Fibroblast of lung (primary cell): ENCODE measurements at regions not wholly inside any gene's neighbourhood (a gene's known extent, or its start where the extent isn't known, plus 50 kb on each side); places are given as distances from the start of the nearest gene placed in this dataset.

Source experiments
- DNase-seq, 2 donors: peaks; one replicate each; pipeline versions ENCODE4 v3.0.0 to v3.0.0-alpha.2; 2010; ENCODE audit warnings: low read depth in 2 of 2
- H2AFZ ChIP-seq: 2 replicates; pipeline ENCODE4 v1.5.1; 2012; ENCODE audit warnings: low read length, control low read depth, inconsistent platforms
- H3K27ac ChIP-seq: 2 replicates; pipeline ENCODE4 v1.5.1; 2011; ENCODE audit warnings: low read length, control low read depth; ENCODE audit not compliant: insufficient read depth
- H3K27me3 ChIP-seq: 2 replicates; pipeline ENCODE4 v1.5.1; 2011; ENCODE audit warnings: mild to moderate bottlenecking, low read length; ENCODE audit not compliant: control insufficient read depth, insufficient read depth
- H3K36me3 ChIP-seq: 2 replicates; pipeline ENCODE4 v1.5.1; 2011; ENCODE audit warnings: low read length; ENCODE audit not compliant: control insufficient read depth, insufficient read depth
- H3K4me1 ChIP-seq: 2 replicates; pipeline ENCODE4 v1.5.1; 2011; ENCODE audit warnings: low read length; ENCODE audit not compliant: control insufficient read depth, insufficient read depth; ENCODE audit errors: extremely low read depth
- H3K4me2 ChIP-seq: 2 replicates; pipeline ENCODE4 v1.5.1; 2011; ENCODE audit warnings: low read length, control low read depth; ENCODE audit not compliant: insufficient read depth; ENCODE audit errors: extremely low read depth
- H3K4me3 ChIP-seq, 4 experiments: fragments of 200-600 bp in 1 of 4; sonication (generic) in 1 of 4; replicated peaks in 1 of 4; 2 replicates each; pipeline ENCODE4 v1.5.1; 2011 to 2016; ENCODE audit warnings: low read length in 4 of 4, low read depth in 3 of 4, mild to moderate bottlenecking in 3 of 4, control low read depth in 2 of 4, inconsistent platforms in 1 of 4, mixed read lengths in 1 of 4; ENCODE audit not compliant: insufficient read depth in 1 of 4; ENCODE audit errors: control extremely low read depth in 1 of 4
- H3K79me2 ChIP-seq: 2 replicates; pipeline ENCODE4 v1.5.1; 2012; ENCODE audit warnings: mild to moderate bottlenecking, low read length, inconsistent platforms; ENCODE audit not compliant: control insufficient read depth, insufficient read depth
- H3K9ac ChIP-seq: 2 replicates; pipeline ENCODE4 v1.5.1; 2011; ENCODE audit warnings: mild to moderate bottlenecking, low read length, control low read depth; ENCODE audit not compliant: insufficient read depth
- H3K9me3 ChIP-seq: 2 replicates; pipeline ENCODE4 v1.5.1; 2012; ENCODE audit warnings: low read depth, low read length; ENCODE audit not compliant: control insufficient read depth, insufficient read depth
- H4K20me1 ChIP-seq: 2 replicates; pipeline ENCODE4 v1.5.1; 2011; ENCODE audit warnings: low read length; ENCODE audit not compliant: control insufficient read depth, insufficient read depth; ENCODE audit errors: extremely low read depth
- CTCF ChIP-seq, 2 donors: IDR thresholded peaks in 1 of 2; conservative IDR thresholded peaks in 1 of 2; 1 replicate in 1 of 2; 2 replicates in 1 of 2; pipeline ENCODE4 v1.5.1; 2011 to 2012; ENCODE audit warnings: low read length in 2 of 2, control low read depth in 1 of 2, inconsistent platforms in 1 of 2, low read depth in 1 of 2, mild to moderate bottlenecking in 1 of 2
- EZH2 ChIP-seq: IDR thresholded peaks from 2 replicates; pipeline ENCODE4 v1.5.1; 2012; ENCODE audit warnings: low read length, control low read depth, mild to moderate bottlenecking; ENCODE audit errors: missing control alignments

- Histone ChIP-seq H3K79me2 (no peaks in the 10 kb centered on the region), H3K9ac (no peak overlapping the region), H3K27ac (no peak overlapping the region), H3K4me3 (no peak overlapping the region), H3K9me3 (no peaks in the 10 kb centered on the region), H4K20me1 (no peaks in the 10 kb centered on the region), H3K4me2 (no peak overlapping the region), H3K4me1 (no peaks in the 10 kb centered on the region), H2AFZ (no peak overlapping the region), H3K36me3 (no peaks in the 10 kb centered on the region), H3K27me3 (no peaks in the 10 kb centered on the region)
- DNase-seq = no peak
- TF ChIP-seq EZH2 (no peak), CTCF (conservative IDR thresholded peaks at IDR 0.05 in 1 of 2, IDR thresholded peaks at IDR 0.05 in 1 of 2; ENCODE audit: low read depth in 1 of 2, low read length in 2 of 2) (no peak)
These were observed 130.5 kb upstream of the CRHR1 start for GRCh38 chr17:45653616-45654015.

- Histone ChIP-seq H2AFZ (no peak overlapping the region), H3K9me3 (no peaks in the 10 kb centered on the region), H3K4me1 (no peaks in the 10 kb centered on the region), H3K9ac (no peak overlapping the region), H3K36me3 (no peaks in the 10 kb centered on the region), H4K20me1 (no peaks in the 10 kb centered on the region), H3K79me2 (no peaks in the 10 kb centered on the region), H3K4me2 (no peak overlapping the region), H3K27me3 (no peaks in the 10 kb centered on the region), H3K4me3 (no peak overlapping the region), H3K27ac (no peak overlapping the region)
- TF ChIP-seq CTCF (conservative IDR thresholded peaks at IDR 0.05 in 1 of 2, IDR thresholded peaks at IDR 0.05 in 1 of 2; ENCODE audit: low read depth in 1 of 2, low read length in 2 of 2) = no peak
- TF ChIP-seq EZH2 = no peak
- DNase-seq = no peak
These were observed 127.5 kb upstream of the CRHR1 start for GRCh38 chr17:45656527-45657181.

- H3K9me3 ChIP-seq = no peaks in the 10 kb centered on the region
- no peak for TF ChIP-seq EZH2
- TF ChIP-seq CTCF (conservative IDR thresholded peaks at IDR 0.05 in 1 of 2, IDR thresholded peaks at IDR 0.05 in 1 of 2; ENCODE audit: low read depth in 1 of 2, low read length in 2 of 2) = no peak
- no peaks in the 10 kb centered on the region for H3K4me1 ChIP-seq
- H3K9ac ChIP-seq = no peak overlapping the region
- no peak overlapping the region for H3K27ac ChIP-seq
- no peaks in the 10 kb centered on the region for H4K20me1 ChIP-seq
- DNase-seq = no peak
- H3K4me3 ChIP-seq = no peak overlapping the region
- H3K4me2 ChIP-seq = no peak overlapping the region
- no peaks in the 10 kb centered on the region for H3K79me2 ChIP-seq
- H3K27me3 ChIP-seq = peaks cover 4% of the 10 kb centered on the region
- H2AFZ ChIP-seq = no peak overlapping the region
- H3K36me3 ChIP-seq = no peaks in the 10 kb centered on the region
These were observed 123.6 kb upstream of the CRHR1 start for GRCh38 chr17:45660474-45660873.
